NCI-H2227 (cell line): ENCODE measurements at regions not wholly inside any gene's neighbourhood (a gene's known extent, or its start where the extent isn't known, plus 50 kb on each side); places are given as distances from the start of the nearest gene placed in this dataset.

ENCODE experiments used
- DNase-seq: peaks from one replicate; lab custom pipeline; 2025; ENCODE audit not compliant: unreplicated experiment; lab: John Stamatoyannopoulos, UW

- no peak for DNase-seq
These were observed 109.8 kb upstream of the GPC6 start for GRCh38 chr13:93116809-93117208.

- no peak for DNase-seq
These were observed 108.5 kb upstream of the GPC6 start for GRCh38 chr13:93118081-93118615.

GRCh38 chr13:93140912-93141311, 85.7 kb upstream of the GPC6 start:
- no peak for DNase-seq

GRCh38 chr13:93144031-93144430, 82.6 kb upstream of the GPC6 start:
- DNase-seq, result no peak

- no peak for DNase-seq
These were observed 81.4 kb upstream of the GPC6 start for GRCh38 chr13:93145199-93145598.

GRCh38 chr13:93146584-93147297, 79.9 kb upstream of the GPC6 start:
- no peak for DNase-seq

- DNase-seq, result no peak
These were observed 79.3 kb upstream of the GPC6 start for GRCh38 chr13:93147298-93147645.

- DNase-seq, result no peak
These were observed 78.7 kb upstream of the GPC6 start for GRCh38 chr13:93147946-93148345.

GRCh38 chr13:93151277-93151676, 75.3 kb upstream of the GPC6 start:
- DNase-seq, result no peak

- no peak for DNase-seq
These were observed 68.0 kb upstream of the GPC6 start for GRCh38 chr13:93158565-93158964.

GRCh38 chr13:93169980-93170379, 56.6 kb upstream of the GPC6 start:
- DNase-seq, result no peak

GRCh38 chr13:93172109-93172508, 54.5 kb upstream of the GPC6 start:
- DNase-seq, result no peak

- no peak for DNase-seq
These were observed 53.0 kb upstream of the GPC6 start for GRCh38 chr13:93173654-93174053.

GRCh38 chr13:93174260-93174659, 52.3 kb upstream of the GPC6 start:
- DNase-seq, result no peak
